NOMO-1 (cell line): ENCODE measurements at regions not wholly inside any gene's neighbourhood (a gene's known extent, or its start where the extent isn't known, plus 50 kb on each side); places are given as distances from the start of the nearest gene placed in this dataset.
A peak's percentile ranks its signal among the peaks of the same experiment; 100 is the strongest.

Experiments
- DNase-seq, 2 experiments: peaks; one replicate each; lab custom pipeline; 2025; ENCODE audit not compliant: unreplicated experiment in 2 of 2; lab: John Stamatoyannopoulos, UW

DNA sequence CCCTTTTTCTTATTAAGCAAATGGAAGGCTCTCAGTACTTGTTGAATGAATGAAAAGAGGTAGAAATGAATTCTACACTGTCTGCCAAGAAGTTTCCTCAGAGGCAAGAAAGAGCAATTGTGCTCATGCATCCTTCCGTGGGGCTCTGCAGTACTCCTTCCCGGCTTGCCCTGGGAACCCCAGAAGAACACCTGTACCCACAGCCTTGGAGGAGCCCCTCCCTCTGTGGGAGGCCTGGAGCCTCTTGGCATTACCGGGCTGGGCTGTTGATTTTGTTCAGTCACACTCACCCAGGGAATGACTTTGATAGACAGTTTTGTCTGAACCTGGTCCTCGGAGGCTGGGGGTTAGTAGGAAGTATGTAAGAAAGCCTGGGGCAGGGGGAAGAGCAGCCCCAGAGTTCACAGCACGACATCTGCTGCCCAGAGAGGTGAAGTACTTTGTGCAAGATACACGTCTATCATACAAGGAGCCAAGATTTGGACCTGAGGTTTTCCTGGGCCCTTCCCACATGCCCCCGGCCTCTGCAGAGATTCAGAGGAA lies 134.8 kb upstream of the GDF10 start:
- DNase-seq: peak; percentile 65 to 84

DNA sequence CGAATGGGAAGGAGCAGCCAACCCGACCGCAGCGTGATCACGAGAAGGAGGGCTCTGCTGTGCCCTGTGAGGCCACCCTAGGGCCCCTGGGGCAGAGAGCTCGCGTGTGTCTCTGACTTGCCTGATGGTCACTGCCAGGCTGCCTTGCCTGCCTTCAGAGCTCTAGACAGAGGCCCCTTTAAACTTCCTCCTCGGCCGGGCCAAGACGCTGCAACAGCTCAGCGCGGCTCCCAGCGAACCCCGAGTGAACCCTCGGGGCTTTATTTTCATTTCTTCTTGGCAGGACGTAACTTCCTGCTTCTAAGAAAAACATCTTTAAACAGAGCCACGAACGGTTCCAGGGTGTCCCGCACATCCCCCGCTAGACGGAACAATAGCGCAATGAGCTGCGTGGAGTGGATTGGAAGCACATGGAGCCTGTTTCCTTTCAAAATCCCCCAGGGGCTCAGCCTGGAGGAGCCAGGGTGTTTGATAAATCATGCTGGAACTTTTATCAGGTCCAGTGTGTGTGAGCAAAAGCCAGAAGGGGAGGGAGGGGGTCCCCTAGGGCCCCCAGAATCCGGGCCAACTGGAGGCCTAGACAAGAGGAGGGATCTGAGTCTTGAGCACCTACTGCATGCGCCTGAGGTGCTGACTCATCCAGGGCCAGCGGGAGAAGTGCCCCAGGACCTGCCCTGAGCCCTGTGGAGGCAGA lies 134.1 kb upstream of the GDF10 start:
- peak; percentile 93 to 95 for DNase-seq

- no peak for DNase-seq
These were observed 133.6 kb upstream of the GDF10 start for GRCh38 chr10:47166405-47166777.

DNA sequence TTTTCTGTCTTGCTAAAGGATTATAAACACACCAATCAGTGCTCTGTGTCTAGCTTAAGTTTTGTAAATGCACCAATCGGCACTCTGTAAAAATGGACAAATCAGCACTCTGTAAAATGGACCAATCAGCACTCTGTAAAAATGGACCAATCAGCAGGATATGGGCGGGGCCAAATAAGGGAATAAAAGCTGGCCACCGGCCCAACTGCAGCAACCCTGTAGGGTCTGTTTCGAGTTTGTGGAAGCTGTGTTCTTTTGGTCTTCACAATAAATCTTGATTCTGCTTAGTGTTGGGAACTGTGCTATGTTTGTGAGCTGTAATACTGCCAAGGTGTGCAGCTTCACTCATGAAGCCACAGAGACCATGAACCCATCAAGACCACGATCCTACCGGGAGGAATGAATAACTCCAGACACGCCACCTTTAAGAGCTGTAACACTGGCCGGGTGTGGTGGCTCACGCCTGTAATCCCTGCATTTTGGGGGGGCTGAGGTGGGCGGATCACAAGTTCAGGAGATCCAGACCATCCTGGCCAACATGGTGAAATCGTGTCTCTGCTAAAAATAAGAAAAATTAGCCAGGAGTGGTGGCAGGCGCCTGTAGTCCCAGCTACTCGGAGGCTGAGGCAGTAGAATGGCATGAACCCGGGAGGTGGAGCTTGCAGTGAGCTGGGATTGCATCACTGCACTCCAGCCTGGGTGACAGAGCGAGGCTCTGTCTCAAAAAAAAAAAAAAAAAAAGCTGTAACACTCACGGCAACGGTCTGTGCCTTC lies 133.0 kb upstream of the GDF10 start:
- DNase-seq: peak in 1 of 2 experiments; percentile 3

DNA sequence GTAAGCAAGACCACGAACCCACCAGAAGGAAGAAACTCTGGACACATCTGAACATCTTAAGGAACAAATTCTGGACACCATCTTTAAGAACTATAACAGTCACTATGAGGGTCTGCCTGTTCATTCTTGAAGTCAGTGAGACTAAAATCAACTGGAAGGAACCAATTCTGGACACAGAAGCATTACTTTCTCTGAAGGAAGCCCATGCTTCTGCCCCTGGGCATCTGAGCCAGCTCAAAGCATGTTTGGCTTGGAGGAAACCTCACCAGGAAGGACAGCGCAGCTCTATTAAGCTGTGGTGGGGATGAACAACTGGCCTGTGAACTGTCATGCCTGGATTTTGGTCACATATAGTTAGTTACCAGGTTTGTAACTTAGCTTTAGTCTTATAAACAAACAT lies 132.4 kb upstream of the GDF10 start:
- DNase-seq: peak in 1 of 2 experiments; percentile 8

GRCh38 chr10:47169581-47169980 lies 130.4 kb upstream of the GDF10 start:
- DNase-seq: peak in 1 of 2 experiments; percentile 2

DNA sequence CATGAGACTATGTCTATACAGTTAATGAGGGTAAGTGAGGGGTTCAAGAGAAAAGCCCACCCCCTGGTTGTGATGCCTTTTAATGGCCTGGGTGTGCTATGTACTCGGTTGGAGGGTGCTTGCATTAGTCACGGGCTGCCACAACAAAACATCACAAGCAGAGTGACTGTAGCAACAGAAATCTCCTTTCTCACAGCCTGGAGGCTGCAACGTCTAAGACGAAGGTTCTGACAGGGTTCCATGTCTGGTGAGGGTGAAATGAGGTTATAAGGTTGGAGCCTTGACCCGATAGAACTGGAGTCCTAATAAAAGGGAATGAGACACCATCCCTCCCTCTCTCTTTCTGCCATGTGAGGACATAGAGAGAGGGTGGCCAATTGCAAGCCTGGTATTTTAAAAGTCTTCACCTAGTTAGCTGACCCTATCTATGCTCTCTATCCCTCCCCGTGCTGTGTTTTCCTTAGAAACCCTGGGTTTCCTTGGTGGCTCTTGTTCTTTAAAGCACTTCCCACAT lies 126.0 kb upstream of the GDF10 start:
- DNase-seq: no peak

GRCh38 chr10:47175181-47176123 lies 124.5 kb upstream of the GDF10 start:
- no peak for DNase-seq

GRCh38 chr10:47176206-47176902 lies 123.6 kb upstream of the GDF10 start:
- no peak for DNase-seq

DNA sequence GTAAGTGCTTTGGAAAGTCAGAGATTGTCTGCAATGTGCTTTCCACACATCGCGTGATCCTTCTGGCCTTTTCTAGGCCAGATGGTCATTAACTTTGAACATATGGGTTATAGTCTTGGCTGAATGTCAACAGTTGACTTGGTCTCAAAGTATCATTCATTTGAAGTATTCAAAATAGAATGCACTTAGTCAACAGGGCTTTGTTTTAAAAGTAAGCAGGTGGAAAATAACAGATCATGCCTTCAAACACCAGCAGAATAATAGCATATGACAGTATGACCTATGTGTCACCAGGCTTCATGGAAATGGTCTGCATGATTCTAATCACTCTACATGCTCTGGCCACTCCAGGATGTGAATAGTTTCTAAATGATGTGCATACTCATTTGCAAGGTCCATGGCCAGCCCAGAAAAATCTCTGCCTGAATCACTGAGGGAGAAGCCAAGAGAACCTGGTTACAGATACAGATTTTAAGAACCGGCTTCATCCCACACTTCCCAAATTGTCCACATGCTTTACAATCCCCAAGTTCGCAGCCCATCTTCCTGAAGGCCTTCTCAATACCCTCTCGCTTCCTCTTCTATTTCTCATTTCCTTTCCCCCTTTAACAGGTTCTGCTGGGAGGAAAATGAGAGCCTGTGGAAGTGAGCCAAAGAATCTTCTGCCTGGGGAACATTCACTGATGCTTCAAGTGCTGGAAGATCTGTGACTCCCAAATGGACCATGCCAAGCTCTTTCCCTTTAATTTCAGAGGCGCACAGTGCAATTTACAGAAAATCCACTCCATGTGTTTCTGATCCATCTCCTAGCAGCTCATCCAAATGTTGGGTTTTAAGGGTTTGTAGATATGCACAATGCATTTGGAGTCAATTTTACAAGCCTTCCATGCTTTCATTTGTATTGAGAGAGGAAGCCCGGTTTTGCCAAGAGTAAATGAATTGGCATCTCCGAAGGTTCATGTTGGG lies 122.8 kb upstream of the GDF10 start:
- DNase-seq: no peak

DNA sequence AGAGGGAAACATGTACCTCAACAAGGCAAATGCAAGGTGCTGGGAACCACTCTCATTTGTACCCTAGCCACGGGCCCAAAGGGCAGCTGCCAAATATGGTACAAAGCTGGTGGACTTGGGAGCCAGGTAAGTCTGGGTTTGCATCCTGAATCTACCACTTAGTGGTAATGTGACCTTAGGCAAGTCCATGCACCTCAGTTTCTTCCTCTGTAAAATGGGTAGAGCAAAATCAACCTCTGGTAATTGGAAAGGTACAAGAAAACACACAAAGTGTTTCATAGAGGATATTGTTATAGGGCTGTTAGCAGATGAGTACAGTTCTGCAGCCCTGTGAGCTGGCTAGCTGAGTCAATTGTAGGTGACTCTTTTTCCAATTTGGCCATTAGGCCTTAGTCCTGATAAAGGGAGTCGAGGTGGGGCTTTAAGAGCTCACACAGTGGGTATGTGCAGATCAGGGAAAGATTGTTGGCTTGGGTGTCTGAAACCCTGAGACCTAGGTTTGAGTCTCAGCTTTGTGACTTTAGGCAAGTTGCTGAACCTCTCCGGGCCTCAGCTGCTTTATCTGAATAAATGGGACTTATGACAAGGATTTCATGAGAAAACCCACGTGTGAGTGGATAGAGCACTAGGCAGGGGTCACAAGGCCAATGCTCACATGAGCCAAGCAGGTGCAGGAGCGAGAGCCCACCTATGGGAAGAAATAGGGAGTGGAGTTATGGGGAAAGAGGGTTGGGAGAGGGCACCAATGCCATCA lies 121.3 kb upstream of the GDF10 start:
- no peak for DNase-seq

- peak in 1 of 2 experiments; percentile 31 for DNase-seq
These were observed 120.7 kb upstream of the GDF10 start for GRCh38 chr10:47179291-47179647.

GRCh38 chr10:47181052-47181849 lies 118.7 kb upstream of the GDF10 start:
- peak; percentile 26 to 43 for DNase-seq

GRCh38 chr10:47182934-47183703 lies 116.9 kb upstream of the GDF10 start:
- DNase-seq: no peak

- DNase-seq: no peak
These were observed 116.3 kb upstream of the GDF10 start for GRCh38 chr10:47183704-47184041.

DNA sequence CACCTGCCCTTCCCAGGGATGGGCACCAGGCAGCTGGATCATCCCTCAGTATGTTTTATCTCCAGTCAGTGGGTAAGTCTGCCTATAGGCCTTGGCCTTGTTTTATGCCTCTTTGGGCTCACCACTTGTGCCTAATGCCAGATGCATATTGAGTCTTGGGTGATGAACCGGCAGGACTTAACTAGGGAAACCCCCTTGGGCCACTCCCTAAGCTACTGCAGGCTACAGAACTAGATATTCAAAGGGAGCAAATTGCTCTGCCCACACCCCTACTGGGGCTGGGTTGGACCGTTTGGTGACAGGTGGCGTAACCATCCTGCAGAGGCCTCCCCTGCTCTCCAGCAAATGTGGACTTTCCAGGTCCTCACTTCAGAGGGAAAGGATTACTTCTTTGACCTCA lies 115.7 kb upstream of the GDF10 start:
- no peak for DNase-seq
